ELF-1 (cell line): ENCODE measurements at regions not wholly inside any gene's neighbourhood (a gene's known extent, or its start where the extent isn't known, plus 50 kb on each side); places are given as distances from the start of the nearest gene placed in this dataset.

Source experiments
- DNase-seq: peaks from one replicate; pipeline ENCODE4 v3.0.0-alpha.2; 2016; ENCODE audit warnings: low read depth, low spot score

DNA sequence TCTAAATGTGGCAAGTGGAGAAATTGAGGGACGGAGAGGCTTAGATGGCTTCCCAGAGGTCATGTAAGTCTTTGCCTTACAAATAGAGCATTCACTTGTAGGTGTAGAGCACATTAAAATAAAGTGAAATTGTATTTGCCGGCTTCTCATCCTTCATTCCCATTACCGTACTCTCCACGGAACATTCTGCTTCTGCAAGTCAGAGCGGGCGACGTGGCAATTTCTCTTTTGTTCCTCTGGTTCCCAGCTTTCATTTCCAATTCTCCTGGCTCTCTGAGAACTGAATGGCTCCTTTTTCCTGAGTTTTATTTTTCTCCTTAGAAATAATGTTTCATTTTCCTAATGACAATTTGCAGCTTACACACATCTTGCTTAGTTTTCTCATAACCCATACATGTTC, 51.3 kb upstream of the PFKP start:
- no peak for DNase-seq

GRCh38 chr10:3014968-3015367, 52.4 kb upstream of the PFKP start:
- no peak for DNase-seq

GRCh38 chr10:3012223-3012622, 55.1 kb upstream of the PFKP start:
- DNase-seq = no peak

GRCh38 chr10:3010816-3011460, 56.4 kb upstream of the PFKP start:
- no peak for DNase-seq

DNA sequence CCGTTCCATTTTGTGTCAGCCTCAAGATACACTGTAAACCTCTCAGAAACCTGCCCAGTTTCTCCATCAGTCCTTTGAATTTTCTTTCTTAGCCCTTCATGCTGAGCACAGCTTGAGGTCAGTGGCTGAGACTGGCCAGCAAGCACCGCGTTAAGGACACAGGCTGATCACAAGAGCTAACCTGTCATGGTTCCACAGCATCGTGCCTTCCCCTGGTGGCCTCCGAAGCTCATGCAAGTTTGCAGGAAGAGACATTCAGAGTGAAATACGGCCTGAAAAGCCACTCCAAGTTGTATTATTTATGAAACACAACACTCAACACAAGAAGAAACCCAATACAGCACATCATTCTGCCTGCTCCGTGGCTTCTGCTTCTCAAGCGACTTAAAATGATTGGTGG, 57.0 kb upstream of the PFKP start:
- DNase-seq = peak; percentile 11

DNA sequence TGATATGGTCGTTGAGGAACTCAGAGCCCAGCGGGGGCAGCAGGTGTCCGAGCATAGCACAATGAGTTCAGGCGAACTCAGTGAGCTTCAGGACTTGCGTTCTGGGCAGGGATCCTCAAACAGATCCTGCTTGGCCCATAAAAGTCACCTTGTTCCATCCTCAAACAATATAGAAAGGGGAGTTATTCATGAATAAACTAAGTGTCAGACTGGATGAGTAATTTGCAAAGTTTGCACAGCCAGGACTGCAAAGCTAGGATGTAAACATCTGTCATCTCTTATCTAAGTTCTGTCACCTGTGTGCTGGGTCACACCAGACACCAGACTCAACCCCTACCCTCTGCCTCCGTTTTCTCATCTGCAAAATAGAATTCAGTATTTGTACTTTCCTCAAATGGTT, 58.0 kb upstream of the PFKP start:
- no peak for DNase-seq

GRCh38 chr10:3008518-3009195, 58.7 kb upstream of the PFKP start:
- DNase-seq = no peak

DNA sequence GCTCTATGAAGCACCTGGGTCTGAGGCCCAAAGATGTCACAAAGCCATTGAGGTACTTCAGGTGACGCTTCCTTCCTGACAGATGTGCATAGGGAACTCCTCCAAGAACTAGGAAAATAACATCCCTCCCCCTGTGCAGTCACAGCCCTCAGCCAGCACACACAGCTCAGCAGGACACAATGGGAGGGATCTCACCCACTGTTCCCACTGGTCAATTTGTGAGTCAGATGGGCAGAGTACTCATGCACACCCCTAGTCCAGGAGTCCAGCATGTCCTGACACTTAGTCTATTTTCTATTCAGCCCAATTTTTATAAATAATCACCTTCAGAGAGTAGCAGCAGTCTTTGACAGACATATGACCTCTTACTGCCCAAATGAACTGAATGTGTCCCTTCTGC, 60.7 kb upstream of the PFKP start:
- DNase-seq = no peak

DNA sequence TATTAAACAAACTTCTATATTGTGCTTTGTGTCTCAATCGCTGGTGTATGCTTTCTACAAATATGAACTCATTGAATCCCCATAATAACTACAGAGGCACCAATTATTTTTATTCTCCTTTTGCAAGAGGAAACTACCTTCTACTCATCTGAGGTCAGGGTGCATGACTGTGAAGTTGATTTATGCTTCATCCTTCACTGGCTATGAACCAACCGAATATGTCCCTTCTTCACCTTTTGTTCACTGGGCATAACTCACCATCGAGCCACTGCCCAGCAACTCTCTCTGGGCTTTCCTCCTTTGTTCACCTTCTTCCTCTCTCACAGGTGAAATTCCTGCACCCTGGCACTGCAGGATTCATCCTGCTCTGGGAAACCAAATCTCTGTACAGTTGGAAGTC, 61.3 kb upstream of the PFKP start:
- DNase-seq = no peak

GRCh38 chr10:3002304-3002703, 65.0 kb upstream of the PFKP start:
- DNase-seq = no peak

- no peak for DNase-seq
Observed at GRCh38 chr10:3000048-3000447, 67.3 kb upstream of the PFKP start.

- DNase-seq = no peak
Observed at GRCh38 chr10:2994221-2994961, 73.0 kb upstream of the PFKP start.

GRCh38 chr10:2993636-2994035, 73.7 kb upstream of the PFKP start:
- DNase-seq = no peak

- no peak for DNase-seq
Observed at GRCh38 chr10:2992401-2993198, 74.7 kb upstream of the PFKP start.

GRCh38 chr10:2990764-2991163, 76.6 kb upstream of the PFKP start:
- no peak for DNase-seq

GRCh38 chr10:2989292-2989947, 77.9 kb upstream of the PFKP start:
- no peak for DNase-seq

DNA sequence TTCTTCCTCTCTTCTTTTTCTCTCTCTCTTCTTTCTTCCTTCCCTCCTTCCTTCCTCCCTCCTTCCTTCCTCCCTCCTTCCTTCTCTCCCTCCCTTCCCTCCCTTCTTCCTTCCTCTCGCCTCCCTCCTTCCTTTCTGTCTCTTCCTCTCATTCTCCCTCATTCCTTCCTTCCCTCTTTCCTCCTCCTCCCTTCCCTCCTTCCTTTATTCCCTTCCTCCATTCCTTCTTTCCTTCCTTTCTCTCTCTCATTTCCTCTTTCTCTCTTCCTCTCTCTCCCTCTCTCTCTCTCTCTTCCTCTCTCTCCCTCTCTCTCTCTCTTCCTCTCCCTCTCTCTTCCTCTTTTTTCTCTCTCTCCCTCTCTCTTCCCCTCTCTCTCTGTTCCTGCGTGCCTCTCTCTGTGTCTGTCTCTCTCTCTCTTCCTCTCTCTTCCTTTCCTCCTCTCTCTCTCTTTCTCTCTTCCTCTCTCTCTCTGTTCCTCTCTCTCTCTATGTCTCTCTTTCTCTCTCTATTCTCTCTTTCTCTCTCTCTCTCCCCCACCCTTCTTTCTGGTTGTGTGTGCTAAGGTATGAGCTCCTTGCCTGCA, 80.1 kb upstream of the PFKP start:
- no peak for DNase-seq

GRCh38 chr10:2986391-2986801, 81.0 kb upstream of the PFKP start:
- no peak for DNase-seq

- peak; percentile 32 for DNase-seq
Observed at GRCh38 chr10:2985729-2986232, 81.6 kb upstream of the PFKP start.

DNA sequence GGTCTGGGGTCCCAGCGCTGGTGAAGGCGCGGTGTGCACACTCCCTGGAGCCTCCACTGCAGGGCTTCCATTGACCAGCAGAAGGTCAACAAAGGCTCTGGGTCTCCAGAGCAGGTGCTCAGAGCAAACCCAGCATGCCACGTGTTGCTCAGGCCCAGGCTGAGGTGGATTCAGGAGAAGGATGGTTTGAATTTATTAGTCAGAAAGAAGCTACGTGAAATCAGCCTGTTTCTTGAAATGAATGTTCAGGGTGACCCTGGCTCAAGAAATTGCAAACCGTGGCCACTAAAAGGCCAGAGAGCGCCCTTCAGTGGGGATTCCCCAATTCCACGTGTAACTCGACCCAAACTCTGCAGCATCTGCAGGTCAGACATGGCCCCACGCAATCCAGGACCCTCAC, 82.7 kb upstream of the PFKP start:
- DNase-seq = no peak

DNA sequence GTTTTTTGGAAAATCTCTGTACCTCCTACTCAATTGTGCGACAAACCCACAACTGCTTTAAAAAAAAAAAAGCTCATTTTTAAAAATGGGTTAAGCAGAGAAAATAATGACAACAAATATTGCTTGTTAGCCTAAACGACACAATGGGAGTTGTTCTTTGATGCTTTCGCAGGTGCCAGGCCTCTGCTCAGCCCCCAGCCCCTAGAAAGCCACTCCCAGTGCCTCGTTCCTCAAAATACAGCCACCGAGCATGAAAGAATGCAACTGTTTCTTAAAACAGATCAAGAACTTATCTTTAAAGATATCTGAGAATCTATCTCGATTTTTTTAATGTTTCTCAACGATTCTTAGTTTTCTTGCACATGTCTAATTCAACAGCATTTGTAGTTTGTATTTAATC, 85.2 kb upstream of the PFKP start:
- DNase-seq = no peak
